ENCODE measurements at regions not wholly inside any gene's neighbourhood (a gene's known extent, or its start where the extent isn't known, plus 50 kb on each side); places are given as distances from the start of the nearest gene placed in this dataset.

DNA sequence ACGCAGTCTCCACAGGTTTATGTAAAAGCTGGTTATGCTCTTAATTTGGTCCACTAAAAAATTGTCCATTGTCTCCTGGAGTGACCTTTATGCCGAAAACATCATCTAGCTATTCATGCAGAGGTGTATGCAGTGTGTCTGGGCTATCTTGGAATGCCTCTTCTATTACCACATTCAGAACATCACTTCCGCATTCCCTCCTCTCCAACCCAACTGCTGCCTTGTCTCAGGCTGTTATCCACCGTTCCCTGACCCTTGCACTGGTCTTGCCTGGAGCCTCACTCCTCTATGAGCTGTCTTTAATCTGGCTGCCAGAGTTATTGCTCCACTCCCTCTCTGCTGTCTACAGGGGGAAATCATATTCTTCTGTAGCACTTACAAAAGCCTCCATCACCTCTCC lies 214.1 kb upstream of the ANKRD55 start:
- peak in 1 of 2 donors; percentile 53 for ATAC-seq (ENCODE audit: low FRiP score in 2 of 2)
- H3K27ac ChIP-seq: no peak overlapping the region
- no peaks in the 10 kb centered on the region for H3K36me3 ChIP-seq
- H3K9me3 ChIP-seq: no peaks in the 10 kb centered on the region
- H3K4me1 ChIP-seq: no peaks in the 10 kb centered on the region
- 82 to 83% methylated on average over 4 of the region's 4 CpGs for WGBS, 2 donors
- TF ChIP-seq POLR2AphosphoS5 (IDR thresholded peaks at IDR 0.05): no peak
- TF ChIP-seq EP300 (IDR thresholded peaks at IDR 0.05): no peak
- TF ChIP-seq, protein P1, sequence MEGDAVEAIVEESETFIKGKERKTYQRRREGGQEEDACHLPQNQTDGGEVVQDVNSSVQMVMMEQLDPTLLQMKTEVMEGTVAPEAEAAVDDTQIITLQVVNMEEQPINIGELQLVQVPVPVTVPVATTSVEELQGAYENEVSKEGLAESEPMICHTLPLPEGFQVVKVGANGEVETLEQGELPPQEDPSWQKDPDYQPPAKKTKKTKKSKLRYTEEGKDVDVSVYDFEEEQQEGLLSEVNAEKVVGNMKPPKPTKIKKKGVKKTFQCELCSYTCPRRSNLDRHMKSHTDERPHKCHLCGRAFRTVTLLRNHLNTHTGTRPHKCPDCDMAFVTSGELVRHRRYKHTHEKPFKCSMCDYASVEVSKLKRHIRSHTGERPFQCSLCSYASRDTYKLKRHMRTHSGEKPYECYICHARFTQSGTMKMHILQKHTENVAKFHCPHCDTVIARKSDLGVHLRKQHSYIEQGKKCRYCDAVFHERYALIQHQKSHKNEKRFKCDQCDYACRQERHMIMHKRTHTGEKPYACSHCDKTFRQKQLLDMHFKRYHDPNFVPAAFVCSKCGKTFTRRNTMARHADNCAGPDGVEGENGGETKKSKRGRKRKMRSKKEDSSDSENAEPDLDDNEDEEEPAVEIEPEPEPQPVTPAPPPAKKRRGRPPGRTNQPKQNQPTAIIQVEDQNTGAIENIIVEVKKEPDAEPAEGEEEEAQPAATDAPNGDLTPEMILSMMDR (IDR thresholded peaks at IDR 0.05): no peak
- no peak for TF ChIP-seq POLR2A (IDR thresholded peaks at IDR 0.05)
- DNase-seq: no peak
- no peaks in the 10 kb centered on the region for H3K27me3 ChIP-seq
- no peak overlapping the region for H3K4me3 ChIP-seq

DNA sequence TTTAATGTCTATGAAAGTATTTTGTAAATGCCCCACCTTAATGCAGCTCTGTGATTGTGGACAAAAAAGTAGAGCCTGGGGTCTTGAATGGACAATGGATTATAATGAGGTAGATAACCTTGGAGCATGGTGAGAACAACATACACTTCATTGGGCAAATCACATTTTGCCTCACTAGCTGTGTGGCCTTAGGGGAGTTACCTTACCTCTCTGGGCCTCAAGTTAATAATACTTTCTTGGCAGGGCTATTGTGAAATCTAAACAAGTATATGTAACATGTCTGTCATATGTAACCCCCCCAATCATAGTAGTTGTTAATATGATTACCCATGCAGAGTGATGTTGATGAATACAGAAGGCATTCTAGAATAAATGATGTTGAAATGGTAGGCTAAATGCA lies 213.6 kb upstream of the ANKRD55 start:
- DNase-seq (no peak), ATAC-seq (ENCODE audit: low FRiP score in 2 of 2) (no peak)
- Histone ChIP-seq H3K9me3 (no peaks in the 10 kb centered on the region), H3K36me3 (no peaks in the 10 kb centered on the region), H3K4me1 (no peaks in the 10 kb centered on the region), H3K4me3 (no peak overlapping the region), H3K27me3 (no peaks in the 10 kb centered on the region), H3K27ac (no peak overlapping the region)
- TF ChIP-seq EP300 (IDR thresholded peaks at IDR 0.05): no peak
- no peak for TF ChIP-seq POLR2A (IDR thresholded peaks at IDR 0.05)
- TF ChIP-seq, protein P1 (IDR thresholded peaks at IDR 0.05): no peak
- no peak for TF ChIP-seq POLR2AphosphoS5 (IDR thresholded peaks at IDR 0.05)

DNA sequence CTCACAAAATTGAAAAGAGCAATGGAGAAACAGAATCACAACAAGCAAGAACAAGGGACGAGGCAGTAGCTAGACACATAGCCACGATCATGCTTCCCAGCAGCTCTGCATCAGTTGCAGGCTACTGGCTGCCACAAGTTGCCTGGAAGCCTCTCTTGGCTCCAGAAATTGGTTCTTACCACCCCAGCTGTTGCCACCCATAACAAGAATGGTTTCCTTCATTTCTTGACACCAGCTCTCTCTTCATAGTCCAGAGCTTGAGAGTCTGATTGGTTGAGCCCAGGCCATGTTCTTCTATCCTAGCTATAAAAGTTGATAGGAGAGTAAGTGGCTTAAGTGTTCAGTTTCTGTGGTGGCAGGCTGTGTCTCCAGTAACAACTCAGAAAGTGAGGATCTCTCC lies 210.7 kb upstream of the ANKRD55 start:
- no peak overlapping the region for H3K27ac ChIP-seq
- no peaks in the 10 kb centered on the region for H3K36me3 ChIP-seq
- TF ChIP-seq EP300 (IDR thresholded peaks at IDR 0.05): no peak
- TF ChIP-seq, protein P1 (IDR thresholded peaks at IDR 0.05): no peak
- no peak for TF ChIP-seq POLR2A (IDR thresholded peaks at IDR 0.05)
- no peak for TF ChIP-seq POLR2AphosphoS5 (IDR thresholded peaks at IDR 0.05)
- ATAC-seq (ENCODE audit: low FRiP score in 2 of 2): no peak
- H3K4me3 ChIP-seq: no peak overlapping the region
- H3K27me3 ChIP-seq: no peaks in the 10 kb centered on the region
- peaks cover 0 to 6% (median 0%) of the 10 kb centered on the region in 4 donors for H3K4me1 ChIP-seq
- H3K9me3 ChIP-seq: no peaks in the 10 kb centered on the region
- 89 to 100% methylated on average over 2 of the region's 2 CpGs for WGBS, 2 donors
- DNase-seq: no peak

DNA sequence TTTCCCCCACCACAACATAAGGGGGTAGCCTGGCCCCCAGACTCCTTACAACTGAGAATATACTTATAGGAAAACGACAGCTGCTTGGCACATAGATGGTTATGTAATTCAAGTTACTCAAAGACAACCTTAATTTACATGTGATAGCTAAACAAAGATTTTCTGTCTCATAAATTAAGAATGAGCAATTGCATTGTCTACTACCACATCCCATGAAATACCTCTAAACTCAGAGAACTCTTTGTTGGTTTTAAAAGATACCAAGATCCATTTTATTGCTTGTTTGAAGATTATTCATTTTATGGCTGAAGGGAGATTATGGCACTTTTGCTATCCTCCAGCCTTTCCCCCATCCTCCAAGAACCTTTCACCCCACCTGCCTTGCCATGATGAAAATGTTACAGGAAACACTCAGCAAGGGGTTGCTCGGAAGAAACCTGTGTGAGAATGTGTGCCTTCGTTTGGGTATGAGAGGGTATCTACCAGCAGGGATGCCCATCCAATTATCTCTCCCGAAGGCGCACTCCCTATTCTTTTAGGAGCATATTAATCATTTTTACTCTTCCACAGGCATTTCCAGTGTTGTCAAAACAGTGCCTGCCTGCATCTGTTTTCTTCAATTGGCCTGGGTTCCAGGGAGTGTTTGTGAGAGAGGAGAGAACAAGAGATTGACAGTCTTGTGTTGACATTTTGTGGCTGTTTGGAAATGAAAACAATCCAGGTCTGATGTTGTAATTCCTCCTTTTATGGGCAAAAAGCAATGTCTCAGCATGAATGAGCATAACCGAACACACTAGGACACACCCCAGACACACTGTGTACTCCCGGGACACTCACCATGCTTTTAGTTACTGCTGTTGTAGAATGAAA lies 208.0 kb upstream of the ANKRD55 start:
- Histone ChIP-seq H3K4me3 (no peak overlapping the region), H3K36me3 (no peaks in the 10 kb centered on the region), H3K9me3 (no peaks in the 10 kb centered on the region), H3K27ac (peak overlapping the region in 2 of 4 donors; percentile 33 to 45), H3K4me1 (peaks cover 0 to 6% (median 0%) of the 10 kb centered on the region in 4 donors), H3K27me3 (no peaks in the 10 kb centered on the region)
- peak; percentile 72 to 78 for ATAC-seq (ENCODE audit: low FRiP score in 2 of 2)
- 68 to 78% methylated on average over 7 of the region's 7 CpGs for WGBS, 2 donors
- peak in 1 of 2 donors; percentile 48 for DNase-seq
- TF ChIP-seq POLR2AphosphoS5 (IDR thresholded peaks at IDR 0.05): peak; percentile 44 to 59
- TF ChIP-seq EP300 (IDR thresholded peaks at IDR 0.05): peak in 1 of 4 donors; percentile 12
- TF ChIP-seq, protein P1 (IDR thresholded peaks at IDR 0.05): no peak

DNA sequence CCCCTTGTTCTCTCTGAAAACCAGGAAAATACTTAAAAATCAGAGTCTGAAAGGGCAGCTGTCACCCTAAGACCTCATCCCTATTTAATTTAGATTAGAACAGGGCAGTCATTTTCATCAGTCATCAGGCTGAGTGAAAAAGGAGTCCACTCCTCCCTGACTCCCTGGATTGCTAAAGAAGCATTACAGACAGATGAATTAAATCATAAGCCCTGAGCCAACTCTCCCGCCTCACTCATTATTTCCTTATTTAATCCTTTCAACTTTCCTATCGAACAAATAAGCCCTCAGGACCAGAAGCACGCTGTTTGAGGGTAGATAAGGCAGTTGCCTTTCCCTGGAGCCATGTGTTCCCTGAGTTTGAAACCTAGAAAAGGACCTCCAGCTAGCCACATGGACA lies 201.9 kb upstream of the ANKRD55 start:
- 79 to 85% methylated on average over 3 of the region's 3 CpGs for WGBS, 2 donors
- Histone ChIP-seq H3K4me3 (no peak overlapping the region), H3K27me3 (no peaks in the 10 kb centered on the region), H3K27ac (no peak overlapping the region), H3K36me3 (no peaks in the 10 kb centered on the region), H3K4me1 (no peaks in the 10 kb centered on the region), H3K9me3 (no peaks in the 10 kb centered on the region)
- ATAC-seq (ENCODE audit: low FRiP score in 2 of 2): no peak
- no peak for TF ChIP-seq POLR2A (IDR thresholded peaks at IDR 0.05)
- TF ChIP-seq, protein P1 (IDR thresholded peaks at IDR 0.05): no peak
- no peak for TF ChIP-seq EP300 (IDR thresholded peaks at IDR 0.05)
- no peak for TF ChIP-seq POLR2AphosphoS5 (IDR thresholded peaks at IDR 0.05)
- DNase-seq: no peak

Measured in upper lobe of left lung (tissue), 6 donors.